ENCODE measurements at regions not wholly inside any gene's neighbourhood (a gene's known extent, or its start where the extent isn't known, plus 50 kb on each side); places are given as distances from the start of the nearest gene placed in this dataset.

GRCh38 chr9:26061948-26062575, 383.8 kb upstream of the TUSC1 start:
- no peak for ATAC-seq (ENCODE audit: low read depth)

GRCh38 chr9:26058111-26058895, 380.1 kb upstream of the TUSC1 start:
- H3K4me1 ChIP-seq (ENCODE audit: insufficient read depth, poor library complexity, severe bottlenecking), result no peaks in the 10 kb centered on the region
- peaks cover 4% of the 10 kb centered on the region for H3K27me3 ChIP-seq (ENCODE audit: insufficient read depth, poor library complexity, severe bottlenecking)
- no peaks in the 10 kb centered on the region for H3K9me3 ChIP-seq (ENCODE audit: severe bottlenecking)
- no peak for ATAC-seq (ENCODE audit: low read depth)
- no peak overlapping the region for H3K27ac ChIP-seq (ENCODE audit: poor library complexity, severe bottlenecking)
- no peak for DNase-seq (ENCODE audit: low spot score)
- H3K36me3 ChIP-seq (ENCODE audit: low read depth), result no peaks in the 10 kb centered on the region
- TF ChIP-seq CTCF (IDR thresholded peaks at IDR 0.05; ENCODE audit: poor library complexity, severe bottlenecking), result no peak
- no peak overlapping the region for H3K4me3 ChIP-seq (ENCODE audit: severe bottlenecking)

More at GRCh38 chr9:26061948-26062575, 383.8 kb upstream of the TUSC1 start:
- no peak for TF ChIP-seq CTCF (IDR thresholded peaks at IDR 0.05; ENCODE audit: poor library complexity, severe bottlenecking)
- no peak overlapping the region for H3K4me3 ChIP-seq (ENCODE audit: severe bottlenecking)
- no peak for DNase-seq (ENCODE audit: low spot score)
- no peaks in the 10 kb centered on the region for H3K9me3 ChIP-seq (ENCODE audit: severe bottlenecking)
- H3K36me3 ChIP-seq (ENCODE audit: low read depth), result no peaks in the 10 kb centered on the region
- H3K4me1 ChIP-seq (ENCODE audit: insufficient read depth, poor library complexity, severe bottlenecking), result no peaks in the 10 kb centered on the region
- no peak overlapping the region for H3K27ac ChIP-seq (ENCODE audit: poor library complexity, severe bottlenecking)
- H3K27me3 ChIP-seq (ENCODE audit: insufficient read depth, poor library complexity, severe bottlenecking), result peaks cover 11% of the 10 kb centered on the region

GRCh38 chr9:26057050-26057449, 378.8 kb upstream of the TUSC1 start:
- Histone ChIP-seq H3K36me3 (ENCODE audit: low read depth) (no peaks in the 10 kb centered on the region), H3K27ac (ENCODE audit: poor library complexity, severe bottlenecking) (no peak overlapping the region), H3K9me3 (ENCODE audit: severe bottlenecking) (no peaks in the 10 kb centered on the region), H3K4me3 (ENCODE audit: severe bottlenecking) (no peak overlapping the region), H3K27me3 (ENCODE audit: insufficient read depth, poor library complexity, severe bottlenecking) (peaks cover 3% of the 10 kb centered on the region), H3K4me1 (ENCODE audit: insufficient read depth, poor library complexity, severe bottlenecking) (no peaks in the 10 kb centered on the region)
- DNase-seq (ENCODE audit: low spot score) (no peak), ATAC-seq (ENCODE audit: low read depth) (no peak)
- TF ChIP-seq CTCF (IDR thresholded peaks at IDR 0.05; ENCODE audit: poor library complexity, severe bottlenecking), result no peak

GRCh38 chr9:26054600-26055520, 376.6 kb upstream of the TUSC1 start:
- Histone ChIP-seq H3K27ac (ENCODE audit: poor library complexity, severe bottlenecking) (no peak overlapping the region), H3K4me1 (ENCODE audit: insufficient read depth, poor library complexity, severe bottlenecking) (no peaks in the 10 kb centered on the region), H3K4me3 (ENCODE audit: severe bottlenecking) (no peak overlapping the region), H3K9me3 (ENCODE audit: severe bottlenecking) (no peaks in the 10 kb centered on the region), H3K36me3 (ENCODE audit: low read depth) (no peaks in the 10 kb centered on the region), H3K27me3 (ENCODE audit: insufficient read depth, poor library complexity, severe bottlenecking) (peaks cover 3% of the 10 kb centered on the region)
- no peak for DNase-seq (ENCODE audit: low spot score)
- no peak for TF ChIP-seq CTCF (IDR thresholded peaks at IDR 0.05; ENCODE audit: poor library complexity, severe bottlenecking)
- no peak for ATAC-seq (ENCODE audit: low read depth)

All from RWPE2 (cell line).